GM10266 (cell line): ENCODE measurements at regions not wholly inside any gene's neighbourhood (a gene's known extent, or its start where the extent isn't known, plus 50 kb on each side); places are given as distances from the start of the nearest gene placed in this dataset.

Experiments used
- DNase-seq: peaks from one replicate; pipeline ENCODE4 v3.0.0; 2012; ENCODE audit errors: extremely low spot score
- CTCF ChIP-seq: IDR thresholded peaks from 2 replicates; pipeline ENCODE4 v1.5.1; 2012; ENCODE audit warnings: mild to moderate bottlenecking, low read depth; ENCODE audit not compliant: control insufficient read depth, insufficient read depth; ENCODE audit errors: missing control alignments

GRCh38 chr13:39946769-39947168 lies 291.3 kb downstream of the COG6 start:
- TF ChIP-seq CTCF = no peak
- DNase-seq = no peak

GRCh38 chr13:39951301-39951700 lies 295.8 kb downstream of the COG6 start:
- no peak for DNase-seq
- TF ChIP-seq CTCF = no peak

GRCh38 chr13:39952249-39953233 lies 297.1 kb downstream of the COG6 start:
- peak; percentile 24 for DNase-seq
- TF ChIP-seq CTCF = no peak

GRCh38 chr13:39954476-39954875 lies 299.0 kb downstream of the COG6 start:
- DNase-seq = no peak
- no peak for TF ChIP-seq CTCF

GRCh38 chr13:39955560-39955959 lies 300.1 kb downstream of the COG6 start:
- TF ChIP-seq CTCF = no peak

GRCh38 chr13:39956036-39956435 lies 300.6 kb downstream of the COG6 start:
- DNase-seq = peak; percentile 45

More at GRCh38 chr13:39955560-39955959, 300.1 kb downstream of the COG6 start:
- no peak for DNase-seq

More at GRCh38 chr13:39956036-39956435, 300.6 kb downstream of the COG6 start:
- no peak for TF ChIP-seq CTCF
